HG02938 (cell line): ENCODE measurements at regions not wholly inside any gene's neighbourhood (a gene's known extent, or its start where the extent isn't known, plus 50 kb on each side); places are given as distances from the start of the nearest gene placed in this dataset.

ENCODE experiments used
- ATAC-seq: cut with Tn5 transposase; IDR thresholded peaks from one replicate; pipeline ENCODE4 v1.9.1; 2021; ENCODE audit warnings: mild to moderate bottlenecking, moderate library complexity; ENCODE audit not compliant: unreplicated experiment

DNA sequence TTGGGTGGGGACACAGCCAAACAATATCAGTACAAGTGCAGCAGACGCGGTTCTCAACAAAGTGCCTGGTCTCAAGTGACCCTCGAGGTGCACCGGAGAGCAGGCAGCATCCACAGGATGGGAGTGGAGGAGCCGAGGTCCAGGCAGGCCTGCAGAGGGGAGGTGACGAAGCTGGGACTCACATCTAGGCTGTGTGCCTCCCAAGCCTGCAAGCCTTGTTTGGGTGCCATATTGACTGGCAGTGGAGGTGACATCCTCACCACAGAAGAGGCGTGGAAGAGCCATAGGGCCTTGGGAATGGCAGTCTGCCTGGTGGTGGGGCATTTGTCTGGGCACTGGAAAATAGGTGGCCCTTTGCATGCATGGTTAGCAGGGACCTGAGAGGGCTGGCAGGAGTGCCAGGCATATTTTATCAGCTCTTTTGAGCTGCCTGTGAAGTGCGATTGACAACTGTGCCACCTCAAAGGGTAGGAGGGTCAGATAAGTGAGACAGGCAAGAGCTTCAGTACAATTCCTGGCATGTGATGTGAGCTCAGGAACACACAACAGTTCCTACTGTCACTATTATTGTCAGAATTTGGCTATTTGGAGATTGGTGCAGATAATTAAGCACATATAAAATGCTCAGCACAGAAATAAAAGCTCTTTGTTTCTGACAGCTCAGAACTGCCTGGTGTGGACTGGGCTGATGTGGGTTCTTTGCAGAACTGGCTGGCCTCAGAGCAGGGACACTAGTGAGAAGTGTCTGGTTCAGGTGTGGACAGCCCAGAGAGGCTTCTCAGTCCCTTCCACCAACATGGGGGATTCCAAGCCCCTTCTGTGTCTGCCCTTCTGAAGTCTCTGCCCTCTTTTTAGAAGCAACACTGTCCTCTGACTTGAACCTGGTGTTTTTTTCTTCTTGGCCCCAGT lies 347.6 kb upstream of the AJAP1 start:
- ATAC-seq: no peak

- ATAC-seq: no peak
Observed at GRCh38 chr1:4307468-4307845, 347.0 kb upstream of the AJAP1 start.

DNA sequence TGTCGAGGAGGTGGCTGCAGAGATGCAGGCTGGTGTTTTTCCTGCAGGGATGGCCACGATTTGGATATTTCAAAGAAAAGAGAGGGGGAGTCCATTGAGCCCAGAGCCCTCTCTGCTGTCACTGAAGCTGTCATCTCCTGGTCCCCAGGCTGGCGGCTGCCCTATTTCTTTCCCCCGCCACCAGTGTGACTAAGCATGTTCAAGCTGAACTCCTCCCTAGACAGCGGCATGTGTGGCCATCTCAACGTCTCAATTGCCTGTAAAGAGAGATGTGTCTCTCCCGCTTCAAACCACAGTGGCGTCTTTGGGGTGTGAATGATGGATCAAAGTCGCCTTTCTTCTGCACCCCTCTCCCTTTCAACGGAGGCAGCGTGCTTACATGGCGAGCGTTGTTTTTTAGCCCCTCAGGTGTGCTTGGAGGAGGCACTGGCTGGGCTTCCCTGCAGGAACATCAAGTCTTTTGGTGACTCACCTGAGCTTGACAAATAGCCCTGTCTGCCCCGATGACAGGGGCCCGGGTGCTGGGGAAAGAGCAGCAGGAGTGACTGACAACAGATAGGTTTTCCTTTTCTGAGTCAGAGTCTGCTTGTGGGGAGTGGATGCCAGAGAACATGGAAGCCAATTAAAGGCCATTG lies 346.4 kb upstream of the AJAP1 start:
- no peak for ATAC-seq

- no peak for ATAC-seq
Observed at GRCh38 chr1:4308806-4309205, 345.6 kb upstream of the AJAP1 start.

DNA sequence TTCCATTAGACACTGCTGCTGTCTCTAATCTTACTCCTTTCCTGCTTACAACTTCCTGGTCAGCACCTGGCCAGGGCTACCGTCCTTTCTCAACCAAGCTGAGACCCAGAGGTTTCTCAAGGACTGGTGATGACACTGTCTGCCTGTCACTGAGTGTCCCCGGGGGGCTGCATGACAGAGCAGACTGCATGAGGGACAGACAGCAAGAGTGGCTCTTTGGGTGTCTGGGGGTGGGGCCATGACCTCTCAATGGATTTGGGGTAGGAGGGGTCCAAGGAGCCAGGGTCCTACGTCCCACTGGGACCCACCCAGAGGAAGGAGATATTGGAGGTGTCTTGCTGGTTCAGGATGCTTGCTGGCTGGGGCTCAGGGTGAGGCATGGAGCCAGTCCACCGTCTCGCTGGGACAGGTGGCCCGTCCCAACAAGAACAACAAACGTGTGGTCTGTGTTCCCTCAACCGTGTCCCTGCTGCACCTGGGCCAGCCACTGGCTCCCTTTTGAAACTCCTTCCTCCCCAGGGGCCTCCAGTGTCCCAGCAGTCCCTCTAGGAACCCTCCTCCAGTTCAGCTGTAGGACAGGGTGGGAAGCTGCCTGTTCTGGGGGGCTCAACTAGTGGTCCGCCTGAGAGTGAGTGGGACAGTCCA lies 344.6 kb upstream of the AJAP1 start:
- no peak for ATAC-seq

DNA sequence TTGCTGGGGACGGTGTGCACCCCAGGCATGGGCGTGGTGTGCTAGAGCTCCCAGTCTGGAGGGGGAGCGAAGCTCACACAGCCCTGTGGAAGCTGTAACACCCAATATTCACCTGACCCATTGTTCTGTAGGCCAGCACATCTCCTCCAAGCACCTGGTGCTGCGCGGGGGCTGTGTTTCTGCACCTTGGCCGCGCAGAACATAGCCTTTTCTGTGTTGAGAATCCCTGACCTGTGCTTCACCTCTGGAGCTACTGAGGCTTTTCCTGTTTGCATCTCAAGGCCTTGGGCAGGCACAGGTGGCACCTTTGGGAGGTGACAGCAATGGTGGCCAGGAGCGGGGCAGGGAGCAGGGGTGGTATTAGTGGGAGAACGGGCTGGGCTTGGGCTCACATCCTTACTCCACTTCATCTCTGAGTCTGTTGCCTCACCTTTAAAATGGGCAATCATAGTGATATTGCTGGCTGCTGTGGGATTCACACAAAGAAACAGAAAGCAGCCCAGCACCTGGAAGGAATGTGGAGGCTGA lies 343.9 kb upstream of the AJAP1 start:
- ATAC-seq: no peak

- ATAC-seq: no peak
Observed at GRCh38 chr1:4312024-4312423, 342.4 kb upstream of the AJAP1 start.

DNA sequence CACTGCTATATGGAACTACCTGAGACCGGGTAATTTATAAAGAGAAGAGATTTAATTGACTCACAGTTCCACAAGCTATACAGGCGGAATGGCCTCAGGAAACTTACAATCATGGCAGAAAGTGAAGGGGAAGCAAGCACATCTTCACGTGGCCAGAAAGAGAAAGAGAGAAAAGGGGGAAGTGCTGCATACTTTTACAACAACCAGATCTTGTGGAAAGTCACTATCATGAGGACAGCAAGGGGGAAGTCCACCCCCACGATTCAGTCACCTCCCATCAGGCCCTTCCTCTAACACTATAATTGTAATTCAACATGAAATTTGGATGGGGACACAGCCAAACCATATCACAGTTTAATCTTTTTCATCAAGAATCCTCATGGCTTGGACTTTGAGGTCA lies 339.2 kb upstream of the AJAP1 start:
- ATAC-seq: no peak

GRCh38 chr1:4317207-4317606 lies 337.2 kb upstream of the AJAP1 start:
- ATAC-seq: no peak

- ATAC-seq: no peak
Observed at GRCh38 chr1:4318720-4319119, 335.7 kb upstream of the AJAP1 start.

GRCh38 chr1:4319496-4319895 lies 334.9 kb upstream of the AJAP1 start:
- ATAC-seq: no peak

DNA sequence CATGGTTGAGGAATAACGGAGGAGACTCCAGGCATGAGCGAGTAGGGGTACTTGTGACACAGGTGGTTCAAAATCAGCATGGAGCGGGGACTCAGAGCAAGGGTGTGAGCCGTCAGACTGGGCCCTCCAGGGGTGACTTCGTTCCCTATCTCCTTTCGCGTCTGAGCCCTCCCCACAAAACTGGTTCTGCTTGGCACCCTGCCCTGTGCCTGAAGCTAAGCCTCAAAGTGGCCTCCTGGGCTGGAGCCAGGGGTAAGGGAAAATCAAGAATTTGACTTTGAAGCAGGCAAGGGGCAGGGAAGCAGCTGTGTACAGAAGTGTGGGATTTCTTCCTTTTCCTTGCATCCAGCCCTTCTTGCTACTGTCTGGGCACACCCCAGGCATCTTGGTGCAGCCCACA lies 331.5 kb upstream of the AJAP1 start:
- no peak for ATAC-seq

- ATAC-seq: no peak
Observed at GRCh38 chr1:4323309-4323708, 331.1 kb upstream of the AJAP1 start.

- no peak for ATAC-seq
Observed at GRCh38 chr1:4324525-4324924, 329.9 kb upstream of the AJAP1 start.

DNA sequence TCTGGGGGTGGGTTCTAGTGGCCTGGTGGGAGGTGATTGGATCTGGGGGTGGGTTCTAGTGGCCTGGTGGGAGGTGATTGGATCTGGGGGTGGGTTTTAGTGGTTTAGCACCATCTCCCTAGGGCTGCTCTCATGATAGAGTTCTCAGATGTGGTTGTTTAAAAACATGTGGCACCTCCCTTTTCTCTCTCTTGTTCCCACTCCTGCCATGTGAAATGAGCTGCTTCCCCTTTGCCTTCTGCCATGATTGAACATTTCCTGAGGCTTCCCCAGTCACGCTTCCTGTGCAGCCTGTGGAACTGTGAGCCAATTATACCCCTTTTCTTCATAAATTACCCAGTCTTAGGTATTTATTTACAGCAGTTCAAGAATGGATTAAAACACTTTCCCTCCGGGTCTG lies 327.3 kb upstream of the AJAP1 start:
- no peak for ATAC-seq

GRCh38 chr1:4328402-4329071 lies 325.9 kb upstream of the AJAP1 start:
- ATAC-seq: no peak

GRCh38 chr1:4330805-4331766 lies 323.3 kb upstream of the AJAP1 start:
- no peak for ATAC-seq

DNA sequence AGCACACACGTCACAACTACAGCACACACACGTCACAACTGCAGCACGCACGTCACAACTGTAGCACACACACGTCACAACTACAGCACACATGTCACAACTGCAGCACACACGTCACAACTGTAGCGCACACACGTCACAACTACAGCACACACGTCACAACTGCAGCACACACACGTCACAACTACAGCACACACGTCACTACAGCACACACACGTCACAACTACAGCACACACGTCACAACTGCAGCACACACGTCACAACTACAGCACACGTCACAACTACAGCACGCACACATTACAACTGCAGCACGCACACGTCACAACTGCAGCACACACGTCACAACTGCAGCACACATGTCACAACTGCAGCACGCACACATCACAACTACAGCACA lies 322.6 kb upstream of the AJAP1 start:
- ATAC-seq: no peak

- ATAC-seq: no peak
Observed at GRCh38 chr1:4336507-4336906, 317.9 kb upstream of the AJAP1 start.

DNA sequence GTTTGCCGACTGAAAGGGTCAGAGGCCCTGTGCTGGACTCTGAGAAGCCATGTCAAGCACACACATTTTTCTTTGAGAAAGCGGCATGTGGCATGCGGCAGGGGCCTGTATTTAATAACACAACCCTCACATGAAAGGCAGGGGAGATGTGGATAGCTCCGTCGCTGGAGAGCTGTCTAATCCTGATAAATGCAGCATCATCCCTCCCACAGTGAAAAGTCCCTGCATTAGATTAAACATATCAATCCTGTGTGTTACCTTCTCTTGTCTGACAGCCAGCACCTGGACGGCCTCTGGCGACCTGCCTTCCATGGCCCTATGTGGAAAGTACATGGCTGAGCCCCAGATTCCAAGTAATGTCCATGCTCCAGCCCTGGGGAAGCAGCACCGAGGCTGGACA lies 313.0 kb upstream of the AJAP1 start:
- ATAC-seq: no peak
